Right lung (tissue), 2 donors: ENCODE measurements at regions not wholly inside any gene's neighbourhood (a gene's known extent, or its start where the extent isn't known, plus 50 kb on each side); places are given as distances from the start of the nearest gene placed in this dataset.

ENCODE experiments used
- DNase-seq, 2 donors: peaks; one replicate each; pipeline ENCODE4 v3.0.0-alpha.2; 2013

- DNase-seq = no peak
Measured at GRCh38 chr6:4192173-4192572, 56.8 kb upstream of the ECI2 start.

- no peak for DNase-seq
Measured at GRCh38 chr6:4191271-4191721, 55.9 kb upstream of the ECI2 start.

DNA sequence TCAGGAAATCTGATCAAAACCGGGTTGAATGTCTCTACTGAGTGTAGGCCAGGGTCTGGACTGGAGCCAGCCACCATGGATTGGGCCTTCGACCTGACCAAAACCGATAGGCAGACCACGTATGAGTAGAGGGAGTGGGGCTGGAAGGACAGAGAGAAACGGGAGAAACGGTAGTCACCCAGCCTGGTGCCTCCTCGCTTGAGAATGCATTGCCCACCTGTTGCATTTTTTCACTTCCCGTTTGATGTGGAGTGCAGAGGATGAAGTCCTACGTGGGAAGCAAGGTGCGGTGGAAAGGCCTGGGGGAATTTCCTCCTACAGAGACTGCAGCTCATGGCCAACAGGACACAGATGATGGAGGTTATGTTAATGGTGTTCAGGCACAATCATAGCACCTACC is 53.9 kb upstream of the ECI2 start:
- DNase-seq = no peak

DNA sequence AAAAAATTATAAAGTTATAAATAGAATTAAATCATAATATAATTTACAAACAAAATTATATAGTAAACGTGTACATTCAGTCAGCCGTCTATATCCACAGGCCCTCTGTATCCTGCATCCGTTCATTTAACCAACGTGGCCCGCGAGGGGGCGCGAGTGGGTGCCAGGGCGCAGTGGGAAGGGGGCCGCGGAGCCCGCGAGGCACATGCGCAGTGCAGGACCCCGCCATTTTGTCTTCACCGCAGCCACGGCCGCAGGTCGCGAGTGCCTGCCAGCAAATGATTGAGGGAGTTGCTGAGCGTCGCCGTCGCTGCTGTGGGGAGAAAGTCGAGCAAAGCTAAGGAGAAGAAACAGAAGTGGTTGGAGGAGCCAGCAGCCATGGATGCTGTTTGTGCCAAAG is 53.4 kb upstream of the ECI2 start:
- DNase-seq = no peak

GRCh38 chr6:4187480-4187879 is 52.1 kb upstream of the ECI2 start:
- DNase-seq = no peak

- DNase-seq = no peak
Measured at GRCh38 chr6:4186385-4186784, 51.0 kb upstream of the ECI2 start.

- DNase-seq = no peak
Measured at GRCh38 chr6:4185846-4186245, 50.5 kb upstream of the ECI2 start.

DNA sequence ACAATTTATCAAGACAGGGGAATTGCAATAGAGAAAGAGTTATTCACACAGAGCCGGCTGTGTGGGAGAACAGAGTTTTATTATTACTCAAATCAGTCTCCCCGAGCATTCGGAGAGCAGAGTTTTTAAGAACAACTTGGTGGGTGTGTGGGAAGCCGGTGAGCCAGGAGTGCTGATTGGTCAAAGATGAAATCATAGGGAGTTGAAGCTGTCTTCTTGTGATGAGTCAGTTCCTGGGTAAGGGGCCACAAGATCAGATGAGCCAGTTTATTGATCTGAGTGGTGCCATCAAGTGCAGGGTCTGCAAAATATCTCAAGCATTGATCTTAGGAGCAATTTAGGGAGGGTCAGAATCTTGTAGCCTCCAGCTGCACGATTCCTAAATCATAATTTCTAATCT is 50.0 kb upstream of the ECI2 start:
- no peak for DNase-seq
